Vagina (tissue), 2 donors: ENCODE measurements at regions not wholly inside any gene's neighbourhood (a gene's known extent, or its start where the extent isn't known, plus 50 kb on each side); places are given as distances from the start of the nearest gene placed in this dataset.

Experiments
- CTCF ChIP-seq, 3 experiments: fragments of 450-650 bp in 2 of 3; fragments of 200-600 bp in 1 of 3; sonication (generic) in 1 of 3; IDR thresholded peaks; one replicate each; pipeline ENCODE4 v1.5.1; 2017 to 2019; ENCODE audit warnings: antibody characterized with exemption in 3 of 3, mild to moderate bottlenecking in 2 of 3, moderate library complexity in 2 of 3
- POLR2A ChIP-seq, 2 donors: fragments of 450-650 bp; IDR thresholded peaks; one replicate each; pipeline ENCODE4 v1.6.1; 2017; ENCODE audit warnings: antibody characterized with exemption in 2 of 2, mild to moderate bottlenecking in 2 of 2, moderate library complexity in 2 of 2
- POLR2AphosphoS5 ChIP-seq, 2 donors: sonication (generic); formaldehyde crosslinking; IDR thresholded peaks; one replicate each; pipeline ENCODE4 v1.9.0; 2017; ENCODE audit warnings: antibody characterized with exemption in 2 of 2, mild to moderate bottlenecking in 2 of 2, low read depth in 1 of 2; ENCODE audit not compliant: insufficient read depth in 1 of 2

GRCh38 chr3:110679285-110679684 lies 392.3 kb upstream of the NECTIN3 start:
- no peak for TF ChIP-seq POLR2AphosphoS5 (IDR thresholded peaks at IDR 0.05; ENCODE audit: insufficient read depth in 1 of 2, low read depth in 1 of 2)
- TF ChIP-seq CTCF (IDR thresholded peaks at IDR 0.05): no peak
- TF ChIP-seq POLR2A (IDR thresholded peaks at IDR 0.05): no peak
